Osteoblast (primary cell): ENCODE measurements at regions not wholly inside any gene's neighbourhood (a gene's known extent, or its start where the extent isn't known, plus 50 kb on each side); places are given as distances from the start of the nearest gene placed in this dataset.

Experiments used
- DNase-seq: peaks from one replicate; pipeline ENCODE4 v3.0.0; 2011; ENCODE audit warnings: low spot score, mixed read lengths; ENCODE audit not compliant: insufficient read length; ENCODE audit errors: missing footprints
- H2AFZ ChIP-seq: 2 replicates; pipeline ENCODE4 v1.6.0; 2011; ENCODE audit warnings: mild to moderate bottlenecking, low read length
- H3K27ac ChIP-seq: 2 replicates; pipeline ENCODE4 v1.5.1; 2011; ENCODE audit warnings: mild to moderate bottlenecking, low read depth, low read length, moderate library complexity
- H3K27me3 ChIP-seq: 2 replicates; pipeline ENCODE4 v1.6.0; 2012; ENCODE audit warnings: mild to moderate bottlenecking, control low read depth, inconsistent platforms, low read length, moderate library complexity; ENCODE audit not compliant: insufficient read depth
- H3K36me3 ChIP-seq: 2 replicates; pipeline ENCODE4 v1.5.1; 2011; ENCODE audit warnings: mild to moderate bottlenecking, low read length, control low read depth, moderate library complexity; ENCODE audit not compliant: insufficient read depth
- H3K4me1 ChIP-seq: 2 replicates; pipeline ENCODE4 v1.5.1; 2011; ENCODE audit warnings: mild to moderate bottlenecking, low read length, control low read depth, moderate library complexity; ENCODE audit not compliant: insufficient read depth
- H3K4me2 ChIP-seq: 2 replicates; pipeline ENCODE4 v1.6.0; 2011; ENCODE audit warnings: mild to moderate bottlenecking, low read length; ENCODE audit not compliant: insufficient read depth
- H3K4me3 ChIP-seq: fragments of 200-600 bp; sonication (generic); 3 replicates; pipeline ENCODE4 v1.5.1; 2012; ENCODE audit warnings: mild to moderate bottlenecking, low read length, inconsistent platforms; ENCODE audit not compliant: insufficient read depth
- H3K79me2 ChIP-seq: 2 replicates; pipeline ENCODE4 v1.6.0; 2012; ENCODE audit warnings: mild to moderate bottlenecking, low read length, control low read depth, inconsistent platforms; ENCODE audit not compliant: insufficient read depth
- H3K9me3 ChIP-seq: 2 replicates; pipeline ENCODE4 v1.5.1; 2011; ENCODE audit warnings: low read depth, low read length, control low read depth
- H4K20me1 ChIP-seq: 2 replicates; pipeline ENCODE4 v1.6.0; 2012; ENCODE audit warnings: mild to moderate bottlenecking, low read length, control low read depth; ENCODE audit not compliant: insufficient read depth
- TF ChIP-seq, protein P1 (sequence below): IDR thresholded peaks from 2 replicates; pipeline ENCODE4 v1.5.1; 2011; ENCODE audit warnings: mild to moderate bottlenecking, low read depth, low read length, moderate library complexity; ENCODE audit errors: extremely low read depth

DNA sequence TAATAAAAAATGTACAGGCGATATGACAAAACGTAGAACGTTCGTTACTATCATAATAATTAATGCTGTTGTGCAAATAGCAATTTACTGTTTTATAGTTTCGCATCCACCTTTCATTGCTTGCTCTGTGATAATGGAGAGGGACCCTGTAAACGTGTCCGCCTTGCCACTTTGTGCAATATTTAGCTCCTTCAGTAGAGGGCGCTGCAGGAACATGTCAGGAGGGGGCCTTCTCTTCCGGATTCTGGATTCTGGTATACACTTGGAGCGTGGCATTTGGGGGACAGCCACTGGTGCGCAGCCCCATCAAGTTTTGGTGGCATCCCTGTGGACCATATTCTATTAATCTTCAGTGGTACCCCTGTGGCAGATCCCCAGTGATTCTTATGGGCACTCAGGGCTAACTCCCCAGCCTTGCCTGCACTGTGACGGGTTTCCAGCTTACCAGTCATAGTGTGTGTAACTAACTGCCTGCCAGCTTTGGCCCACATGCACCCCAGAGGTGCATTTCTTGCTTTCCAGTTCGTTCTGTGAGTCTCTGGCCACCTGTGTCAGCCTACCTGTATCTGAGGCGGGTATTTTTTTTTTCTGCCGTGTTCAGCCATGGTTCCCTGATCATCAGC lies 140.3 kb downstream of the CYRIA start:
- H3K4me3 ChIP-seq: no peak overlapping the region
- H2AFZ ChIP-seq: no peak overlapping the region
- no peak for DNase-seq
- H3K9me3 ChIP-seq: no peaks in the 10 kb centered on the region
- no peaks in the 10 kb centered on the region for H4K20me1 ChIP-seq
- H3K4me1 ChIP-seq: no peaks in the 10 kb centered on the region
- no peaks in the 10 kb centered on the region for H3K79me2 ChIP-seq
- no peaks in the 10 kb centered on the region for H3K36me3 ChIP-seq
- no peak overlapping the region for H3K4me2 ChIP-seq
- no peak overlapping the region for H3K27ac ChIP-seq
- TF ChIP-seq, protein P1, sequence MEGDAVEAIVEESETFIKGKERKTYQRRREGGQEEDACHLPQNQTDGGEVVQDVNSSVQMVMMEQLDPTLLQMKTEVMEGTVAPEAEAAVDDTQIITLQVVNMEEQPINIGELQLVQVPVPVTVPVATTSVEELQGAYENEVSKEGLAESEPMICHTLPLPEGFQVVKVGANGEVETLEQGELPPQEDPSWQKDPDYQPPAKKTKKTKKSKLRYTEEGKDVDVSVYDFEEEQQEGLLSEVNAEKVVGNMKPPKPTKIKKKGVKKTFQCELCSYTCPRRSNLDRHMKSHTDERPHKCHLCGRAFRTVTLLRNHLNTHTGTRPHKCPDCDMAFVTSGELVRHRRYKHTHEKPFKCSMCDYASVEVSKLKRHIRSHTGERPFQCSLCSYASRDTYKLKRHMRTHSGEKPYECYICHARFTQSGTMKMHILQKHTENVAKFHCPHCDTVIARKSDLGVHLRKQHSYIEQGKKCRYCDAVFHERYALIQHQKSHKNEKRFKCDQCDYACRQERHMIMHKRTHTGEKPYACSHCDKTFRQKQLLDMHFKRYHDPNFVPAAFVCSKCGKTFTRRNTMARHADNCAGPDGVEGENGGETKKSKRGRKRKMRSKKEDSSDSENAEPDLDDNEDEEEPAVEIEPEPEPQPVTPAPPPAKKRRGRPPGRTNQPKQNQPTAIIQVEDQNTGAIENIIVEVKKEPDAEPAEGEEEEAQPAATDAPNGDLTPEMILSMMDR: peak; percentile 16
- no peaks in the 10 kb centered on the region for H3K27me3 ChIP-seq

DNA sequence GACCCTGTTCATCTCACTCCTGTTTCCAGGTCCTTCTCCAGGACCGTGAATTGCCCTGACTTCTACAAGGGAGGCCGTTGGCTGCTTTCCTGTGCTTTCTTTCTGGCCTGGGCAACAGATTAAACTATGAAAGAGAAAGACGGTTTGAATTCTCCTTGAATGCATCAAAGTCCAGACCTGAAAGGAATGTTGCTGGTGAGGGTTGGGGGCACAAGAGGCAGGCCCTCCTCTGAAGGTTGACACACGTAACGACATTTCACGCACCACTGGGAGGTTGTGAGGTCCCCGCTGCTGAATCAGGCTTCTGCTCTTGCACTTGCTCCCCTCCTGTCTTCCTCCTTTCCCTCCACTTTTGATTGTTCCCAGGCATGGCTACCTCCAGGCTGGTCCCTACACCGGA lies 141.9 kb downstream of the CYRIA start:
- Histone ChIP-seq H3K9me3 (no peaks in the 10 kb centered on the region), H4K20me1 (no peaks in the 10 kb centered on the region), H3K79me2 (no peaks in the 10 kb centered on the region), H3K27me3 (no peaks in the 10 kb centered on the region), H3K4me1 (no peaks in the 10 kb centered on the region), H3K27ac (no peak overlapping the region), H3K4me3 (no peak overlapping the region), H3K4me2 (no peak overlapping the region), H3K36me3 (no peaks in the 10 kb centered on the region), H2AFZ (no peak overlapping the region)
- DNase-seq: no peak
- TF ChIP-seq, protein P1: no peak

DNA sequence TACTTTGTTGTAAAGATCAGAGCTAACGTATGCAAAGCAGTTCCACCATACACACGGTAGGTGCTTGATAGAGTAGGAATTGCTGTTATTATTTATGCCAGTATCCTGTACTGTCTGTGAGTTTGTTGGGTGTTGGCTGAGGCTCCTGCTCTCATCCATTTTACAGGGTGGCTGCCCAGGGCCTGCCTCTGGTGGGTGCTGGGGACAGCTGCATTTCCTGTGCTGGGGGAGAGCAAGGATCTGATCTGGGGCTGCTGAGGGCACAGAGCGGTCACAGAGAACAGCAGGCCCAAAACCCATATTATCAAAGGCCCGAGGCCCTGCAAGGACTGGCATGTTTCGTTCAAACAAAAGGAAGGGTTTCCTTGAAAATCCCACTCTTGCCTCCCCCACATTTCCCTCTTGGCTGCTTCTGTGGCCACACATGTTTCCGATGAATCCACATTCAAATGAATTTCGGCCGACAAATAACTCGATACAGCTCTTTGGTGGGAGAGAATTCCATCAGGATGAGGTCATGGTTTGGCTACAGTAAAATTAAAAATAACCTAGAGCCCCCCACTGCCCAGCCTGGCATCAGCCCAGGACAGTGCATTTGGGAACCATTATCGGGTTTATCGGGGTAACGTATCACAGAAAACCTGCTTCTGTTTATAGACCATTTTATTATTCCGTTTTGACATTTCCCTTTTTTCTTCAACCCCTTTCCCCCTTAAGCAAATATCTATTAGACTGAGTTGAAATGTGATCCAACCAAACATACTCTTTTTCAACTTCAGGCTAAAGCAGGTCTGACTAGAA lies 143.4 kb downstream of the CYRIA start:
- H3K4me2 ChIP-seq: no peak overlapping the region
- H3K36me3 ChIP-seq: no peaks in the 10 kb centered on the region
- H3K4me1 ChIP-seq: no peaks in the 10 kb centered on the region
- no peaks in the 10 kb centered on the region for H3K9me3 ChIP-seq
- H4K20me1 ChIP-seq: no peaks in the 10 kb centered on the region
- no peak for DNase-seq
- no peak overlapping the region for H2AFZ ChIP-seq
- no peaks in the 10 kb centered on the region for H3K79me2 ChIP-seq
- no peak overlapping the region for H3K4me3 ChIP-seq
- TF ChIP-seq, protein P1: no peak
- H3K27me3 ChIP-seq: no peaks in the 10 kb centered on the region
- no peak overlapping the region for H3K27ac ChIP-seq

DNA sequence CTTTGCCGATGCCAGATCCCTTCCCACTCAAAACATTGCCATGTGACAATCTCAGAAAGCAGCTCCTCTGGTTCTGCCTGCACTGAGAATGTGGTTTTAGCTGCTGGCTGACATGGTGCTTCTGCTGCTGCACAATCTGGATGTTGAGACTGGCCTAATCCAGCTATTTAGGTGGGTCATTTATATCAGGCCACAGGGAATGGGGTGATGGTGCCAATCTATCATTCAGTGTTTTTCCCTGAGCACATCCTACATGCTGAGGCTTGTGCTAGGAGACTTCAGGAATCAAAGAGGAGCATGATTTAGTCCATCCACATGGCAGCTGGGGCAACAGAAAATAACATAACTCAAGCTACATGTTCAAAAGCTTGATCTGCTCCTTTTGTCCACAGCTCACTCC lies 144.7 kb downstream of the CYRIA start:
- no peak overlapping the region for H3K4me2 ChIP-seq
- no peaks in the 10 kb centered on the region for H3K36me3 ChIP-seq
- TF ChIP-seq, protein P1: no peak
- H3K27me3 ChIP-seq: no peaks in the 10 kb centered on the region
- no peaks in the 10 kb centered on the region for H3K79me2 ChIP-seq
- H3K27ac ChIP-seq: no peak overlapping the region
- H4K20me1 ChIP-seq: no peaks in the 10 kb centered on the region
- DNase-seq: no peak
- no peaks in the 10 kb centered on the region for H3K4me1 ChIP-seq
- no peak overlapping the region for H3K4me3 ChIP-seq
- H3K9me3 ChIP-seq: no peaks in the 10 kb centered on the region
- no peak overlapping the region for H2AFZ ChIP-seq
